ENCODE measurements at regions not wholly inside any gene's neighbourhood (a gene's known extent, or its start where the extent isn't known, plus 50 kb on each side); places are given as distances from the start of the nearest gene placed in this dataset.

DNA sequence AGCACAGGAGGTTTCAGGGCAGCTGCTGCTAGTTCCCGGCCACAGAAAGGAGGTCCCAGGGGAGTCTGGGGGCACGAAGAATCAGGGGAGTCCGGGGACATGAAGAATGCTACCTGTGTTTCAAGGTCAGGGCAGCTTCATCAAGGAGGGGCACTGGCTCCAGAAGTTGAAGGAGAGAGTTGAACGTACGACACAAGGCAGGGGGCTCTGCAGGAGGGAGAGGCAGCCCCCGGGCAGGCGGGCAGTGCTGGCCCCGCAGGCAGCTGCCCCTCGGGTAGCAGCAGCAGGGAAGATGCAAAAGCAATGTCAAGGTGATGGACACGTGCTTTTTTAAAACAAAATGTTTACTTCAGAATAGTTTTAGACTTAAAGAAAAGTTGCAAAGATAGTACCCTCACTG lies 134.7 kb upstream of the RNF32 start:
- Histone ChIP-seq H3K9ac (ENCODE audit: low read length) (no peak overlapping the region), H3K79me2 (replicated peaks; ENCODE audit: insufficient read depth, low read length) (no peaks in the 10 kb centered on the region), H2AFZ (ENCODE audit: low read depth, low read length) (no peak overlapping the region), H3K27me3 (ENCODE audit: insufficient read depth, low read depth, low read length) (no peaks in the 10 kb centered on the region), H3K4me3 (ENCODE audit: low read length) (no peak overlapping the region), H3K27ac (ENCODE audit: low read length) (no peak overlapping the region), H3K36me3 (ENCODE audit: insufficient read depth, low read length) (no peaks in the 10 kb centered on the region), H3K9me2 (ENCODE audit: insufficient read depth, low read length) (no peaks in the 10 kb centered on the region), H3K4me2 (ENCODE audit: low read length) (no peak overlapping the region), H4K20me1 (ENCODE audit: insufficient read depth) (no peaks in the 10 kb centered on the region), H3K9me3 (ENCODE audit: low read length) (no peaks in the 10 kb centered on the region), H3F3A (ENCODE audit: insufficient read depth, low read length, poor library complexity, severe bottlenecking) (no peaks in the 10 kb centered on the region)
- TF ChIP-seq TAF1 (IDR thresholded peaks at IDR 0.05; ENCODE audit: low read depth), result no peak
- no peak for TF ChIP-seq SMC3 (conservative IDR thresholded peaks at IDR 0.05; ENCODE audit: poor library complexity)

DNA sequence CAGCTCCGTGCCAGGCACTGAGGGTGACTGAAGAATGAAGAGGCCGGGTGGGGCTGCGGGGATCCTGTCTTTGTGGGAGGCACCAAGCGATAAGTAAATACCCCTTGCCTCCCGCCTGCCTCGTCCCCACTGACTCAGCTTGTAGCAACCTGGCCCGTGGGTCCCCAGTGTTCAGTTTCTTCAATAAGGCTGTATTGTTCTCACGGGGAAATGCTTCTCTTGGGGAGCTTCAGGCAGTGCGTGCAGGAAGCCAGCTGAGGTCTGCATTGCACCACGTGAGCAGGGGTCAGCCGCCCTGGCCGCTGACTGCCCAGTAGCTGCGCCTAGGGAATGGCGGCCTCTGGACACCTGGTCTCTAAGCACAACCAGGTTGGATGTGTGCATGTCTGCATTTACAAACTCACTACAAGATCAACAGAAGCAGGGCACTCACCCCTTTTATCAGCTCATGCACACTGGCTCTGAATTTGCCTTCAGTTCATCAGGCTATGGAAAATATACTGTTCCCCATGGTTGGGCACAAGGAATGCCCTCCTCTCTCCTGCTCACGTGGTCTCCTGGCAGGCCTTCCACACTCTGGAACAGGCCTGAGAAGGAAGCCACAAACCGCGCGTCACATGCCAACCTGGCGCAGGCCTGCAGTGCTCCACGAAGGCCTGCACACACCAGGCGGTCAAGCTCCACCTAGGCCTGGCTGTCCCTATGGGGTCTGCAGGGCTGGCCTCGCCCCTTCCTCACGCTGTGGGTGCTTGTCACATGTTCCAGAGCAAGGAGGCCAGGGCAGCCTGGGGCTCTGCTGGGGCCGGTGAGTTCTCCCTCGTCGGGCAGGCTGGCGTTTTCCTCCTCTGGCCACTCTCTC lies 135.7 kb upstream of the RNF32 start:
- Histone ChIP-seq H3K4me3 (ENCODE audit: low read length) (no peak overlapping the region), H3K9me2 (ENCODE audit: insufficient read depth, low read length) (no peaks in the 10 kb centered on the region), H3K36me3 (ENCODE audit: insufficient read depth, low read length) (no peaks in the 10 kb centered on the region), H3K9me3 (ENCODE audit: low read length) (no peaks in the 10 kb centered on the region), H4K20me1 (ENCODE audit: insufficient read depth) (no peaks in the 10 kb centered on the region), H3F3A (ENCODE audit: insufficient read depth, low read length, poor library complexity, severe bottlenecking) (no peaks in the 10 kb centered on the region), H3K27ac (ENCODE audit: low read length) (no peak overlapping the region), H3K9ac (ENCODE audit: low read length) (no peak overlapping the region), H3K4me2 (ENCODE audit: low read length) (no peak overlapping the region), H3K79me2 (replicated peaks; ENCODE audit: insufficient read depth, low read length) (no peaks in the 10 kb centered on the region), H2AFZ (ENCODE audit: low read depth, low read length) (no peak overlapping the region), H3K27me3 (ENCODE audit: insufficient read depth, low read depth, low read length) (no peaks in the 10 kb centered on the region)
- TF ChIP-seq, protein P1, sequence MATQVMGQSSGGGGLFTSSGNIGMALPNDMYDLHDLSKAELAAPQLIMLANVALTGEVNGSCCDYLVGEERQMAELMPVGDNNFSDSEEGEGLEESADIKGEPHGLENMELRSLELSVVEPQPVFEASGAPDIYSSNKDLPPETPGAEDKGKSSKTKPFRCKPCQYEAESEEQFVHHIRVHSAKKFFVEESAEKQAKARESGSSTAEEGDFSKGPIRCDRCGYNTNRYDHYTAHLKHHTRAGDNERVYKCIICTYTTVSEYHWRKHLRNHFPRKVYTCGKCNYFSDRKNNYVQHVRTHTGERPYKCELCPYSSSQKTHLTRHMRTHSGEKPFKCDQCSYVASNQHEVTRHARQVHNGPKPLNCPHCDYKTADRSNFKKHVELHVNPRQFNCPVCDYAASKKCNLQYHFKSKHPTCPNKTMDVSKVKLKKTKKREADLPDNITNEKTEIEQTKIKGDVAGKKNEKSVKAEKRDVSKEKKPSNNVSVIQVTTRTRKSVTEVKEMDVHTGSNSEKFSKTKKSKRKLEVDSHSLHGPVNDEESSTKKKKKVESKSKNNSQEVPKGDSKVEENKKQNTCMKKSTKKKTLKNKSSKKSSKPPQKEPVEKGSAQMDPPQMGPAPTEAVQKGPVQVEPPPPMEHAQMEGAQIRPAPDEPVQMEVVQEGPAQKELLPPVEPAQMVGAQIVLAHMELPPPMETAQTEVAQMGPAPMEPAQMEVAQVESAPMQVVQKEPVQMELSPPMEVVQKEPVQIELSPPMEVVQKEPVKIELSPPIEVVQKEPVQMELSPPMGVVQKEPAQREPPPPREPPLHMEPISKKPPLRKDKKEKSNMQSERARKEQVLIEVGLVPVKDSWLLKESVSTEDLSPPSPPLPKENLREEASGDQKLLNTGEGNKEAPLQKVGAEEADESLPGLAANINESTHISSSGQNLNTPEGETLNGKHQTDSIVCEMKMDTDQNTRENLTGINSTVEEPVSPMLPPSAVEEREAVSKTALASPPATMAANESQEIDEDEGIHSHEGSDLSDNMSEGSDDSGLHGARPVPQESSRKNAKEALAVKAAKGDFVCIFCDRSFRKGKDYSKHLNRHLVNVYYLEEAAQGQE (IDR thresholded peaks at IDR 0.05; ENCODE audit: borderline replicate concordance), result no peak
- TF ChIP-seq RAD21 (conservative IDR thresholded peaks at IDR 0.05) (no peak), EZH2 (IDR thresholded peaks at IDR 0.05; ENCODE audit: borderline replicate concordance, insufficient read depth, low read length, poor library complexity, severe bottlenecking) (no peak), SMC3 (conservative IDR thresholded peaks at IDR 0.05; ENCODE audit: poor library complexity) (no peak), TAF1 (IDR thresholded peaks at IDR 0.05; ENCODE audit: low read depth) (no peak), MXI1 (conservative IDR thresholded peaks at IDR 0.05; ENCODE audit: poor library complexity, severe bottlenecking) (no peak), POLR2AphosphoS5 (IDR thresholded peaks at IDR 0.05) (no peak), EP300 (conservative IDR thresholded peaks at IDR 0.05; ENCODE audit: poor library complexity, severe bottlenecking) (no peak)
- TF ChIP-seq, protein P2, sequence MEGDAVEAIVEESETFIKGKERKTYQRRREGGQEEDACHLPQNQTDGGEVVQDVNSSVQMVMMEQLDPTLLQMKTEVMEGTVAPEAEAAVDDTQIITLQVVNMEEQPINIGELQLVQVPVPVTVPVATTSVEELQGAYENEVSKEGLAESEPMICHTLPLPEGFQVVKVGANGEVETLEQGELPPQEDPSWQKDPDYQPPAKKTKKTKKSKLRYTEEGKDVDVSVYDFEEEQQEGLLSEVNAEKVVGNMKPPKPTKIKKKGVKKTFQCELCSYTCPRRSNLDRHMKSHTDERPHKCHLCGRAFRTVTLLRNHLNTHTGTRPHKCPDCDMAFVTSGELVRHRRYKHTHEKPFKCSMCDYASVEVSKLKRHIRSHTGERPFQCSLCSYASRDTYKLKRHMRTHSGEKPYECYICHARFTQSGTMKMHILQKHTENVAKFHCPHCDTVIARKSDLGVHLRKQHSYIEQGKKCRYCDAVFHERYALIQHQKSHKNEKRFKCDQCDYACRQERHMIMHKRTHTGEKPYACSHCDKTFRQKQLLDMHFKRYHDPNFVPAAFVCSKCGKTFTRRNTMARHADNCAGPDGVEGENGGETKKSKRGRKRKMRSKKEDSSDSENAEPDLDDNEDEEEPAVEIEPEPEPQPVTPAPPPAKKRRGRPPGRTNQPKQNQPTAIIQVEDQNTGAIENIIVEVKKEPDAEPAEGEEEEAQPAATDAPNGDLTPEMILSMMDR (IDR thresholded peaks at IDR 0.05; ENCODE audit: poor library complexity, severe bottlenecking), result no peak

Data from neural cell (in vitro differentiated cells).